GM18868 (cell line): ENCODE measurements at regions not wholly inside any gene's neighbourhood (a gene's known extent, or its start where the extent isn't known, plus 50 kb on each side); places are given as distances from the start of the nearest gene placed in this dataset.

ENCODE experiments used
- ATAC-seq: cut with Tn5 transposase; IDR thresholded peaks from one replicate; pipeline ENCODE4 v1.9.1; 2021; ENCODE audit warnings: mild to moderate bottlenecking, moderate library complexity; ENCODE audit not compliant: unreplicated experiment

DNA sequence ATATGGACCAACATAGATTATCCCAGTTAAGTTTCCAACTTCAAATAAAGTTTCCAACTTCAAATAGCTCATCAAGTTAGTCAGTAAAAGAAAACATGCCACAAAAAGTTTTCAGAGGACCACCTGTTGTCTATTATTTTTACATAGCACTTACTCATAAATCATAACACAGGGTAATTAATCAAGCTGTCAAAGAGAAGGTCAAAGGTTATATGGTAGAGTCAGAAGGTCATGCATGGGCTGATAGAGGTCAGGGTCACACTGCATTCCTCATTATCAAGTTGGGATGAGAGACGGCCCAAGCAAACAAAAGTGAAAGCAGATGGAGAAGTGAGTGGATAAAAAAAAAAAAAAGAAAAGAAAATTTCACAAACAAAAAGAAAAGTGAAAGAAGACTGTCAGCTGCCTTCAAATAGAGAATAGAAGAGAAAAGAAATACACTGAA lies 145.5 kb upstream of the POU5F2 start:
- no peak for ATAC-seq

DNA sequence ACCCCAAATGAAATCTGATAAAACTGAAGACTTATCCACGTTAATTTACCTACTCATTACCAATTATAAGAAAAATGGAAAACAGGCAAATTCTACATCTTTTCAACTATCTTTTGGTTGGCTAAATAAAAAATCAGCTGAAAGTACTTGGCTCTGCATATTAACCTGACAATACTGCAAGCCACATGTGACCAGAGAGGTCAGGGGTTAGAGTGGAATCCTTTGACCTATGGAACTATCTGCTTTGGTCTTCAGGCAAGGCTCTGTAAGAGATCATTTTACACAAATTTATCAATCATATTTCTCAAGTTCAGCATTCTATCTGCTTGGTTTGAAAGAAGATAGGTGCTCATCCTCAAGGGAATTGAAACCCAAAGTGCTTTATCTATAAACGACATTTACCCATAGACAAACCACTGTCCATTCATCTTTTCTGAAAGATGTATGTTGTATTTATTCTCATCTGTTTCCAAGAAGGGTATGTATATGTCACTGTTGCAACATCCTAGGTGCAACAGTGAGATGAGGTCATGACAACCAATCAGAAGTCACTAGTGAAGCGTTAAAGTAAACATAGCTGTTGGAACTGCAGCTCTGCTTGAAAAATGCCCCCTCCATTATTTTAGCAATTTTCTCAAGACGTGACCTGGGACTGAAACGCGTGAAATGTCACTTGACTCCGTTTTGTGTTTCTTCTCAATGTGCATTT lies 144.9 kb upstream of the POU5F2 start:
- no peak for ATAC-seq

DNA sequence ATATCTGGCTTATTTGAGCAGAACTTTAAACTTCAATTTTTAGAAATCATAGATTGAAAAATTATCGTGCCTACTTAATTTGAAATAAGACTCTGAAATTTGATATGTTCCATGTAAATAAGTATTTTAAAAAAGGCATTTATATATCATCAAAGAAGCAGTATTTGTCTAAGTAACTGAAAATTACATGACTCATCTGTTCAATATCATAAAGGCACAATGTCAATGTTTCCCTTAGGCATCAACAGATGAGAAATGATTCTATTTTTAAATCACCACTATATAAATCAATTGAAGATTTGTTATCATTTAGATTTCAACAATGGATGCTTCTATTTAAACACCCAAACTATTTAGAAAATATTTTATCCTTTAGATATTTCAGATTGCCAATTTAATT lies 142.9 kb upstream of the POU5F2 start:
- ATAC-seq: no peak

DNA sequence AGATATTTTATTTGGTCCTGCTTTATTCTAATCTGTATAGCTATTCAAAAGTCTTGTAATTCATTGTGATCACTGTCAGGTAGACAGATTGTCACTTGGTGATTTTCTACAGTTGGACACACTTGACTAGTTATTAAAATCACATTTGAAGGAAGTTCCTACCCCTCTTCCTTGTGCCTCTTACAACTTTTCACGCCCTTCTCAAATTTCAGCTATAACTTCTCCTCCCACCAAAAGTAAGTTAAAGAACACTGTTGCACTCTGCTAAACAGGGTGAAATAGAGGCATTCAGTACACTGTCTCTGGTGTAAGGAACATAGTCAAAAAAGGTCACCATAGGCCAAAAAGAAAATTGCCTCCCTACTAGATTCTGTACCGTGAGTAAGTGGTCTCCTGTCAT lies 142.1 kb upstream of the POU5F2 start:
- no peak for ATAC-seq

GRCh38 chr5:93875693-93876092 lies 134.3 kb upstream of the POU5F2 start:
- ATAC-seq: no peak

- ATAC-seq: peak; percentile 48
Measured at GRCh38 chr5:93874491-93874890, 133.1 kb upstream of the POU5F2 start.

- peak; percentile 93 for ATAC-seq
Measured at GRCh38 chr5:93874080-93874479, 132.7 kb upstream of the POU5F2 start.

DNA sequence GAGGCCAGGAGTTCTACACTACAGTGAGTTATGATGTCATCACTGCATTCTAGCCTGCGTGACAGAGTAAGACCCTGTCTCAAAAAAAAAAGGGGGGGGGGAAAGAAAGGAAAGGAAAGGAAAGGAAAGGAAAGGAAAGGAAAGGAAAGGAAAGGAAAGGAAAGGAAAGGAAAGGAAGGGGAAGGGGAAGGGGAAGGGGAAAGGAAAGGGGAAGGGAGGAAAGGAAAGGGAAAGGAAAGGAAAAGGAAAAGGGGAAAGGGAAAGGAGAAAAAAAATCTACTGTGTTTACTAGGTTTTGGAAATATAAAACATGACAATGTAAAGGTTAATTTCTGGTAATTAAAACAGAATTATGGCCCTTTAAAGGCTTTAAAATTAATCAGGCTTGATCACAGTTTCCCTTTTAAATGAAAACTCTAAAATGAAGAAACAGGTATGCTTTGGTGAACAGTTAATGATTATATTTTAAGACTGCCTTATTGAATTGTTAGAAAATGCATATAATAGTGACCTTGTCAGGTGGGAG lies 131.9 kb upstream of the POU5F2 start:
- ATAC-seq: no peak

GRCh38 chr5:93870649-93871048 lies 129.2 kb upstream of the POU5F2 start:
- no peak for ATAC-seq

DNA sequence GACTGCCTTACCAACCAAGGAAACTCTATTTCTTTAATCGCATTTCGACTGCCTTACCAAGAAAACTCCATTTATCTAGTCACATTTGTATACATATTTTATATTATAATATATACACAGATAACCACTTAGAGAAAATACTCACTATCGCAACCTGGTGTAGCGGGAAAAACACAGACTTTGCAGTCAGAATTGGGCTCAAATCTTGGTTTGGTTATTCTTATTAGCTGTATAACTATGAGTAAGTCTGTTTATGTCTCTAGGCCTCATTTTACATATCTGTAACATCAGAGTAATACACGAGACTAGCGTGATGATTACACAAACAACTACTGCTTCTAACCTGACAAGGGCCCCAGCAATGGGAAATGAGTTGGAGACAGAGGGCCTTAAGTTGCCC lies 127.5 kb upstream of the POU5F2 start:
- no peak for ATAC-seq

GRCh38 chr5:93850311-93850710 lies 108.9 kb upstream of the POU5F2 start:
- no peak for ATAC-seq

- no peak for ATAC-seq
Measured at GRCh38 chr5:93845376-93845775, 104.0 kb upstream of the POU5F2 start.

DNA sequence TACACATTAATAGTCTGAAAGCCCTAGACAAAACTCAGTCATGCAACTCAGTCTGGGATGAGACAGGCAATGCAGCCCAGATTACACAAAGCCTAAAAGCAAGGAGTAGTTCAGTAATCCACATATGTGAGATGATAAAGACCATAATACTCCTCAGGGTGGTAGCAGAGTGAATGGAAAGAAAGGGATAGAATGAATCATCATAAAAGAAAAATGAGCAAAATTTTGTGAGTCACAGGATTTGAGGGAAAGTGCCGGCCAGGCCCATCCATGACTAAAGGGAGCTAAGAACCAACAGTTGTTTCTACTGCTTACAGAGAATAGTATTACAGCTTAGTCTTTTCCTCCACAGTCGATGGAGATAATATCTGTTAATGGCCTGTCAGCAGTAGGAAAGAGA lies 90.0 kb upstream of the POU5F2 start:
- ATAC-seq: no peak

DNA sequence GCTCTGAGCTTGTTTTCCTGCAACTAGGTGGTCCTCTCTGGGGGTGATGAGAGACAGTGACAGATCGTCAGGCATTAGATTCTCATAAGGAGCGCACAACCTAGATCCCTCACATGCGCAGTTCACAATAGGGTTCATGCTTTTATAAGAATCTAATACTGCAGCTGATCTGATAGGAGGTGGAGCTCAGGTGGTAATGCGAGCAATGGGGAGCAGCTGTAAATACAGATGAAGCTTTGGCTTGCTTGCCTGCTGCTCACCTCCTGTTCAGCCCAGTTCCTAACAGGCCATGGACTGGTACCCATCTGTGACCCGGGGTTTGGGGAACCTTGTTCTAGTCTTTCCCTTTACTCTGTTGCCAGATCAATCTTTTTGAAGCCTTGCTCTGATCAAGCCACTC lies 89.5 kb upstream of the POU5F2 start:
- ATAC-seq: no peak

- ATAC-seq: no peak
Measured at GRCh38 chr5:93829346-93829745, 87.9 kb upstream of the POU5F2 start.

DNA sequence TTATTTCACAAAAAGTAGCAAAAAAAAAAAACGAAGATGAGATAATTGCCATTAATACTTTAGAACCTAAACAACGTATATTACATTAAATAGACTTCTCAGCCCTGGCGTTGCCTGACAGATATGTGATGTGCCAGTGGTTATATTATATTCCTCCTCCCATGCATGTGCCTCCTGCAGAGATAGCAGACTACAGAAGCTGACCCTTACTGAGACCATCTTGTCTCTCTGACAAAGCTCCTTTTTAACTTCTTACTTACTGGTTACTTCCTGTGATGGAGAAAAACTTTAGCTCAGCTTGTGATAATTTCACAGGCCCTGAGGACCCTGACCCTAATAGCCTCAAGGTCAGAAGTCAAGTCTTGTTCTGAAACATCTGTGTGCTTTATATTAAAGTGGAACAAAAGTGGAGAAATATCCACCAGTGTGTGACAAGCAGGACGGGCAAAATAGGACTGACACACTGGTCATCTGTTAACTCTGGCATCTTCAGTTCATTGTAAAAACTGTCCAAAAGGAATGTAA lies 80.6 kb upstream of the POU5F2 start:
- ATAC-seq: no peak

DNA sequence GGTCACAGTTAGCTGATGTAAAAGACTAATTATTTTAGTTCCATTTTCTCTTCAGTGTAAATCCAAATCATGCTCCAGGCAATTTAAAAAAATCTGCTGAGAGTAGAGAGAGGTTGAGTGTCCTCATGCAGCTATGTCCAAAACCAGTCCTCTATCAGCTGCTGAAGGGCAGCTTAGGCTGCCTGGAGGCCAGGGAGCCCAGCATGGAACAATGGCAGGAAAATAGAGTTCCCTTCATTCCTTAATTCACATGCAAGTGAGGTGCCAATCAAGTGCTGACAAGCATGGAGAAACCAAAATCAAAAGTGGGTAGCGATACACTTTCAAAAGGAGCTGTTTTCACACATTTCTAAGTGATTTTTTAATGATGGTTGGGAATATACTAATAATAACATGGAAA lies 78.3 kb upstream of the POU5F2 start:
- no peak for ATAC-seq

DNA sequence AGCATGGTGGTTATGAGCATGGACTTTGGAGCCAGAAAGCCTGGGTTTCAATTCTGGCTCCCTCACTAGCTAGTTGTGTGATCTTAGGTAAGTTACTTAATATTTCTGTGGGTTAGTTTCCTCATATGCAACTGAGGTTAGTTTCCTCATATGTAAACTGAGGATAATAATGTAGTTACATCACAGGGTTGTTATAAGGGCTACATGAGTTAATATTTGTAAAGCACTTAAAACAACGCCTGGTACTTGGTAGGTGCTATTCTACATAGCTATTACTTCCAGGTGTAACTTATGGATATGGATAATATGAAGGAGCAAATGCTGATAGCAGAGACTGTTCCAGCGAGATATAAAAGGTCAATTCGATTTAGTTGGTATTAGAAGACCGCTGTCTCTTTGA lies 69.4 kb upstream of the POU5F2 start:
- no peak for ATAC-seq

DNA sequence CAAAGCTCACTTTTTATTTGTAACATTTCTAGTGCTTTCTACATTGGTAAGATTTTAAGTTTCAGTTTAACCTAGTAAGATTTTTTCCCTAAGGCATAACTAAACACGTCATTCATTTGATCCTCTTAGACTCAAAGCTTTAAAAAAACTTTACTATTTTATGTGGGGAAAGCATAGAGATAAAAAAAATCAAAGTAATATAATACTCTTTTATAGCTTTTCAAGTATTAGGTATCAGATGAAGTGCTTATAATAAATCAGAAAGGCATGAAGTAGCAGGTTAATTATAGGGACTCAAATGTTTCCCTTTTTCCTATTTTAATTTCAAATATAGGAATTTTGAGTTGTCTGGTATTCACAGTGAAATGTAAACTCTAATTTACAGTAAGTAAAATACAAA lies 68.0 kb upstream of the POU5F2 start:
- no peak for ATAC-seq

DNA sequence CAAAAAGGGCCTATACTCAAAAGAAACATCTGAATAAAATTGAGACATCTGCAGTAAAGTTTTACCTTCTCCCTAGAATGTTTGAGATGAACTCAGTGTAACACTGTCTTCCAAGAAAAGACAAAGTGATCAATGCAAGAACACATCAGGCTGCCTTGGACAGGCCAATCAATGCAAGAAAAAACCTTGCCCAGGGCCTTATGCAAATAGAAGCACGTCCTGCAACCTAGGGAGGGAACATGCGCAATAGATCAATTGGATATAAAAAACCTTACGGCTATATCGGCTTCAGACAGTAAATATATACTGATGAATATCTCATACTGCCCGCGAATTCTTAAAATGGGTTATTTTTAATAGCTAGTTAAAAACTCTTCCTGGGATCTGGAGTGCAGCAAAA lies 66.4 kb upstream of the POU5F2 start:
- no peak for ATAC-seq

DNA sequence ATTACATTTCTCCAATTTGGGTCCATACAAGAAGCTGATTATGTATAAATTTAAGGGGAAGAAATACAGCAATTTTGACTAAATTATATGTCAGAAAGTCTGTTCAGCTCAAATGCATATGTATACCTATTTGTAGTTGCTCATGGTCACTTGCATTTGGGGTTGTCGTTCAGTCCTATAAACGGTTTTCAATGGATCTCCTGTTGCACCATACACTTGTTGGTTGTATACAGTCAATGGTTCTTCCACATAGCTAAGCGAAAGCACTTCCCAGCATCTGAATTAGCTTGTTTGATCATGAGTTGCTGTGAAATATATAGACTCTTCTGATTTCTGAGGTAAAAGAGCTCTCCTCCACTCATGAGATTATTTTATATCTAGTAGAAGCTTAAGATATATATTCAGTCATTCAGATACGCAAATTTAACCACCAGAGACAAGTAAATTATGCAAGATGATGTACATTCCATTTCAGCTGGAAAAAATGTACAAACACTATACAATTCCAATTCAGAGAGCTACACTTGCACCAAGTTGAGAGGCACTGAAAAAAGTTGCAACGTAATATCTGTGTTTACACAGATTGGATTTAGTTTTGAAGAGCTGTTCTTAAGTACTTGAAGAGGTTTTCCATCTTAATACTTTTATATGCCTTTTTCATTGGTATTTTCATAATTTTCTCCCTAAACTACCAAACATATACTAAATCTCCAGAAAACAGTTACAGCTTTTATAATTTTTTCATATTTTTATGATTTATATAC lies 64.4 kb upstream of the POU5F2 start:
- ATAC-seq: no peak
